Breast epithelium (tissue), 3 donors: ENCODE measurements at regions not wholly inside any gene's neighbourhood (a gene's known extent, or its start where the extent isn't known, plus 50 kb on each side); places are given as distances from the start of the nearest gene placed in this dataset.

Experiments used
- CTCF ChIP-seq, 3 donors: fragments of 450-650 bp; IDR thresholded peaks; one replicate each; pipeline ENCODE4 v1.5.1; 2016 to 2017; ENCODE audit warnings: antibody characterized with exemption in 3 of 3, mild to moderate bottlenecking in 3 of 3, moderate library complexity in 3 of 3
- POLR2A ChIP-seq: fragments of 450-650 bp; IDR thresholded peaks from one replicate; pipeline ENCODE4 v1.6.1; 2016; ENCODE audit warnings: antibody characterized with exemption, mild to moderate bottlenecking, moderate library complexity
- POLR2AphosphoS5 ChIP-seq, 3 donors: sonication (generic); formaldehyde crosslinking; IDR thresholded peaks; one replicate each; pipeline ENCODE4 v1.6.1; 2017; ENCODE audit warnings: antibody characterized with exemption in 3 of 3

DNA sequence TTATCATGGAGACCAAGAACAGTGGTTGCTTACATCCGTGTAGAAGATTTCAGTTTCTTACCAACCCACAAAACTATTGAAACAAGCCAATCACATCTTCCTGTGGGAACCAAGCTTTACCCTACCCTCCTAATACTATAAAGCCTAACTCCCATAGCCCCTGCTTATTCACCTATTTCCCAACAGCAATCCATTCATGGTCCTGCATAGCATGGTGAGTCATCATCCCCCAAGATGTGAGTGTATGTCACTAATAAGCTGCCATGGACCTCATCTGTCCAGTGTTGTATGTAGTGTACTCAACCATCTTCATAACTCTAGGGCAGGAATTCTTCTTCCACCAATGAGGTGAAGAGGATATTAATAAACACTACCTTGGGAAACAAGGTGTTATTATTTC, 1620.4 kb upstream of the FLRT2 start:
- TF ChIP-seq POLR2A (no peak), POLR2AphosphoS5 (IDR thresholded peaks at IDR 0.05) (no peak), CTCF (IDR thresholded peaks at IDR 0.05) (no peak)
